ENCODE measurements at regions not wholly inside any gene's neighbourhood (a gene's known extent, or its start where the extent isn't known, plus 50 kb on each side); places are given as distances from the start of the nearest gene placed in this dataset.
"Not testable (repeated sequence)": the region's sequence is repeated elsewhere in the genome, so short reads cannot be mapped to it uniquely, and the experiment has no call there.

GRCh38 chr14:89565607-89566006 is 148.6 kb upstream of the FOXN3 start:
- DNase-seq (ENCODE audit: low spot score): no peak

GRCh38 chr14:89564989-89565388 is 148.0 kb upstream of the FOXN3 start:
- DNase-seq (ENCODE audit: low spot score): no peak

GRCh38 chr14:89564286-89564957 is 147.4 kb upstream of the FOXN3 start:
- DNase-seq (ENCODE audit: low spot score): no peak

DNA sequence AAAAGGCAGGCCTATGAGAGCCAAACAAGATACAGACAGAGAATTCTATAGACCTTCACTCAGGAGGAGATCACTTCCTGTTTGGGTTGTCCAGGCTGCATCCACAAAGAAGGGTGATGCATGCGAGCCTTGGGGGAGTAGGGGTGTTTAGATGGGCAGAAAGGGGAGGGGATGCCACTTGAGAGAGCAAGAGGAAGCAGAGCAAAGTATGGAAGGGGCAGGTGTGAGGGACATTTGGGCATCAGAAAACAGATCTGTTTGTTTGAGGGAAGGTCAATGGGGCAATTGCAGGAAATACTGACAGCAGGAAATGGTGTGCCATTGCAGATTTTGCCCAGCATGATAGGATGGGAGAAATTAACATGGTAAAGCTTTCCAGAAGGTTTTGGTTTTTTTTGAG is 146.4 kb upstream of the FOXN3 start:
- no peak for DNase-seq (ENCODE audit: low spot score)

DNA sequence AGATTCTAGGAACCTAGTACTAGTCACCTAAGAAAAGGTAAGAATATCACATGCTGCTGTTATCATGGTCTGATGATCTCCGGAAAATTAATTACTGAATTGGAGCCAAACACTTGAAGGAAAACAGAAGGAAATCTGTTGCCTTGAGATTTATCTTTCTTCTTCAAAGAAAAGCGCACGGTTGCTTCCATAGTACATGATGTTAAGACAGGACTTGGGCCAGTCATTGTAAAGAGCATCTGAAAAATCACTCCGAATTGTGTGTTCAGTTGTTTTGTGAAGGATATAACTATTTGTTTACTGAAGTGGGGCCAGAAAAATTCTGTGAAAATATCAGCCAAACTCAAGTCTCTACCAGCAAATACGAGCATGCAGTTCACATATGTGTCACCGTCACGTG is 134.9 kb upstream of the FOXN3 start:
- DNase-seq (ENCODE audit: low spot score): no peak

DNA sequence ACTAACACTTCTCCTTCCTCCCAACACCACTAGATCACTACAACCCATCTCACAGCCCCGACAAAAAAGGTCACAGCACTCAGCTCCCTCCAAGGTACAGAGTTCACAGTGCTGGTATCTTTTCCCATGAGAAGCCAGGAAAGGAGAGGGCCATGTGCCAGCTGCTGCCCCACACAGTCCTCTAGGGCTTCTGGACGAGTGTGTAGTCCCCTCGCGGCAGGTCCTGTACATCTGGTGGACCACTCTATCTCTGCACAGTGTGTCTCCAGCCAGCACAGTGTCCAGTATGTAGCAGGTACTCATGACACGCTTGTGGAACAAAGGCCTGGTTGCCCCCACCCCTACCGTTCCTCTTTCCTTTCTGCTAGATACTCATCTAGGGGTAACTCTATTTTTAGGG is 134.4 kb upstream of the FOXN3 start:
- DNase-seq (ENCODE audit: low spot score): no peak

DNA sequence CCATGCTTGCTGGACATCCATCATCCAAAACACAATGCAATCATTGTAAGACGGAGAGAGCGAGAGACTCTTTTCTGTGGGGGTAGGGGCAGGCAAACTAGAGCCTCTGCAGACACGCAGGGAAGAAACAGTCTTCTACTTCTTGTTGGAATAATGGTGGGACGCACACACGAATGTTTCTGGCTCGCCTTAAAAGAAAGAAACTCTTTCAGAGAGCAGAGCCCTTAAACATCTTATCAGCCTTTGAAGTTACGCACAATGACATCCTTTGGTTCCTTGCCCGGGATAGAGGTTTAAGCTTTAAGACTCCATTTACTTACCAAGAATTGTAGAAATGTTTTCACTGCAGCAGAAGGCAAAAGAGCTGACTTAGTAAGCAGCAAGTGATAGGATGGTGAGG is 133.8 kb upstream of the FOXN3 start:
- DNase-seq (ENCODE audit: low spot score): no peak

DNA sequence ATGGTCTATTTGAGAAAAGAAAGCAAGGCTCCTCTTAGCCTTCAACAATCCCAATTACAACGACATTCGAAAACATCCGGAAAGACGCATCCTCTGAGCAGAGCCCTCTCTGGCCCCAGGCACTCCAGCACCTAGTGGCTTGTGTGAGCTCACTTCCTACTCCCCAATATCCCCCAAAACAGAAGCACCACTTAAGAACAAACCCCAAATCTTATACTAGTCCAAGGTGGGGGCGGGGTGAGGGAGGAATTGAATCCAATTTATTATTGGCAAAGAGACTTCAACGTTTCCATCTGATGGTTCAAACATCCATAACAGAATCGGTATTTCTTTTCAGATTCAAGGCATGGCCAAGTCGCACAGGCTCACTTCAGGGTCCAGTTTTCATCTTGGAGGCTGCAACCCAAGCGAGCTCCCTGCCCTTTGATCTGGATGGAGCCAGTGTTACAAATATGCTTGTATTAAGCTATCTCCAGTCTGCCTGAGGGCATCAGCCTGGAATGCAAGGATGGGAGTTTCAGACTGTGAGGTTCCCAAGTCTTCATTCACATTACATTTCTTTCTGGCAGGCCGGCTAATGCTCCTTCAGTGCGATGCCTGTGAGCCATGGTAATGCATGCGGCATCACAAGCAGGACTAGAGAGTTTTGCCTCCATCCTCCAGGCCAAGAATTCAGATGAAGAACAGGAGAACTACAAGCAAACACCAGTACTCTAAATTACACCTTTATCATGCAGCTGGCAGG is 132.5 kb upstream of the FOXN3 start:
- no peak for DNase-seq (ENCODE audit: low spot score)

DNA sequence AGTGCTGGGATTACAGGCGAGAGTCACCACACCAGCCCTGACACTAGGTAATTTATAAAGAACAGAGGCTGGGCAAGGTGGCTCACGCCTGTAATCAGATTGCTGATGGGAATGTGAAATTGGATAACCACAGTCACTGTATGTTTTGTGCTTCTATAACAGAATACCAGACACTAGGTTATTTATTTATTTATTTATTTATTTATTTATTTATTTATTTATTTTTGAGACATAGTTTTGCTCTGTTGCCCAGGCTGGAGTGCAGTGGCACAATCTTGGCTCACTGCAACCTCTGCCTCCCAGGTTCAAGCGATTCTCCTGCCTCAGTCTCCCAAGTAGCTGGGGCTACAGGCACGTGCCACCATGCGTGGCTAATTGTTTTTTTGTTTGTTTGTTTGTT is 130.0 kb upstream of the FOXN3 start:
- not testable (repeated sequence) for DNase-seq (ENCODE audit: low spot score)

DNA sequence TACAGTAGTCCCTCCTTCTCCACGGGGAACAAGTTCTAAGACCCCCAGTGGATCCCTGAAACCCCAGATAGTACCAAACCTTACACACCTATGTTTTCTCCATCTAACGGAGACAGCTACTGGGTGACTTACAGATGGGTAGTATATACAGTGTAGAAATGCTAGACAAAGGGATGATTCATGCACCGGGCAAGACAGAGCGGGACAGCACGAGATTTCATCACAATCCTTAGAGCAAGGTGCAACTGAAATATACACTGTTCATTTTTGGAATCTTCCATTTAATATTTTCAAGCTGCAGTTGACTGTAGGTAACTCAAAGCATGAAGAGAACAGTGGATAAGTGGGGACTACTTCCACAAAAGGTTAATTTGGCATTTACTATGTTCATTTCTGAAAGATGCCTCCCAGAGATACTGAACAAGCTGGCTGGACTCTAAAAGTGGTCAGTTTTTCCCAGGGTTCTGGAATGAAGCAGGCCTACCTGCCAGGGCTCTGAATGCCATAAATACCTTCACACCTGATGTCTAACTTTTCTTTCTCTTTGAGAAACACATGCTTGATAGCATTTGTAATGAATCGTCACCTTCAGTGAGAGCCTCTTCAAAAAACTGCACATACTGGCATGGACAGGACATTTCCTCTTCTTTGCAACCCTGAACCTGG is 127.7 kb upstream of the FOXN3 start:
- no peak for DNase-seq (ENCODE audit: low spot score)

DNA sequence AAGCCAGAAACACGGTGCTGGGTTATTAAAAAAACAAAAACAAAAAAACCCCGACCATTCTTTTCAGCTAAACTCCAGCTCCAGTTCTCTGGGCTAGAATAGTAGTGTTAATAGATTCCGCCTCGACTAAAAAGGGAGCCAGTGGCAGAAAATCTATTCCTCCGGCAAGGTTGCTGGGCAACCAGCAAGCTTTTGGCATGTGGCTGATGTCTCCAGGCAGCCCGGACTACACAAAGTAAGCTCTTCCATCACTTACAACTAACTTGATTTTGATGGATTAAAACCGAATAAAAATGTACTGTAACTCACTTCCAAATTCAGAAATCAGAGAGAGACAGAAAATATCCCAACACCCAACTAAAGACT is 126.4 kb upstream of the FOXN3 start:
- DNase-seq (ENCODE audit: low spot score): no peak

DNA sequence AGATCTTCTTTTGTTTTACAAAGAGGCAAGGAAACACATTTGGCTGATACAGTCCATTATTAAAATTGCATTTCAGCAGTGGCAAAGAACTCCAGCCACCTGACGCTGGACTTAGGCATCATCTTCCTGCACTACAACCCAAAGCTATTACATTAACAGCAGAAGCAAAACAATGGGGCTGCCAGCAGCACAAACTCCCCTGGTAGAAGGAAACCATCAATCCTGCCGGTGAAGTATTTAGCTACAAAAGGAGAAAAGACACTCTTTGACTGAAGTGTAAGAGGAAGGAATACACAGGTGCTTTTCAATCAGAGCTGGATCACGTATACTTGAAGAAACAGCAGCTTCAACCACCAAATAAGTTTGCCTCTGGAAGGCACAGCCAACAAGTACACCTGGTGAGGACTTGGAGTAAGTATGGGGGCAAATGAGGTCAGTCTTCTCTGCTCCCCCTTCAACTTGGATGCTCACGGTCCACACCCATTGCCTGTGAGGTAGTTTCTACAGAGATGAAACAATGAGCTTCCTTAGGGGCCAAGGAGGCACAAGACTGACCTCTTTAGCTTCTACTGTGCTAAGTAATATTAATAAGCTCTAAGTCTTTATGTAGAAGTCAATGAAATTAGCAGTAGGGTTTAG is 125.9 kb upstream of the FOXN3 start:
- no peak for DNase-seq (ENCODE audit: low spot score)

DNA sequence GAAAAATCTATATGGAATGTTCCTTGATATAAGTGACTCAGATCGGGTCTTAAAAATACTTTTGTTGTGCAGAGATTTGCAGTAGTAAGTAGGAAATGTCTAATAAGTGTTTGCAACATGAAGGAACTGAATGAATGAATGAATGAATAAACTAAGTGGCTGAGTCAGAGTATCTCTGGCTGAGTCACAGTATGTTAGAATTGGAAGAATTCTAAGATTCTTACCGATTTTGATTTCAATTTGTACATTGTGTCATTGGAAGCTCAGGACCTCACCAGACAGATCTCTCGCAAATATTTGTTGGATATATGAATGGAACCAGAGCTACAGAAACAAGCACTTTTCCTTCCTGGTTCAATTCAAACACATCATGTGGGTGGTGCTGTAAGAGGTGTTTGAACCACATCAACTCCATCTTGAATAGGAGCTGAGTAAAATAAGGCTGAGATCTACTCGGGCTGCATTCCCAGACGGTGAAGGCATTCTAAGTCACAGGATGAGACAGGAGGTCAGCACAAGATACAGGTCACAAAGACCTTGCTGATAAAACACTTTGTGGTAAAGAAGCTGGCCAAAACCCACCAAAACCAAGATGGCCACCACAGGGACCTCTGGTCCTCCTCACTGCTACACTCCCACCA is 123.9 kb upstream of the FOXN3 start:
- no peak for DNase-seq (ENCODE audit: low spot score)

DNA sequence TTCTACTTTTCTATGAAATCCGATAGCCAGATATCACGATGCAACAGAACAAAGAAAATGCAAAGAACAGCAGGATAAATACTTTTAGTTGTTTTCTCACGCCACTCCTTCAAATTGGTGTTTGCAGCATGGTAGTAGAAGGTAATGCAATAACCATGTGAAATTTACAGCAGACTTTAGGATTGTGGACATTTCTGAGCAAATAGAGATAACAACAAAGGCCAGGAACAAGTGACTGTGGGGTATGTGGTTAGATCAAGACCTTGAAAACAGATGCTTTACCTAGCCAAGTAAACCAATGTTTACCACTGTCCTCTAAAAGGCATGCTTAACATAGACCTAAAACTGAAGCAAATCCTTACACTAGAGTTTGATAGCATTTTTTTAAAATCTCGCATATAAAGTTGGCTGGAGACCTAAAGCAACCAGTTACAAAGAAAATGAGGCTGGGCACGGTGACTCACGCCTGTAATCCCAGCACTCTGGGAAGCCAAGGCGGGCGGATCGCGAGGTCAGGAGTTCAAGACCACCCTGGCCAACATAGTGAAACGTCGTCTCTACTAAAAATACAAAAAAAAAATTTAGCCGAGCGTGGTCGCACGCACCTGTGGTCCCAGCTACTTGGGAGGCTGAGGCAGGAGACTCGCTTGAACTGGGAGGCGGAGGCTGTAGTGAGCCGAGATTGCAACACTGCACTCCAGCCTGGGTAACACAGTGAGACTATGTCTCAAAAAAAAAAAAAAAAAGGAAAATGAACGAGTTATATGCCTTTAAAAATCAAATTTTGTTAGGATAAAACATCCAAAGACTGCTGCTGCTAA is 123.2 kb upstream of the FOXN3 start:
- DNase-seq (ENCODE audit: low spot score): no peak

DNA sequence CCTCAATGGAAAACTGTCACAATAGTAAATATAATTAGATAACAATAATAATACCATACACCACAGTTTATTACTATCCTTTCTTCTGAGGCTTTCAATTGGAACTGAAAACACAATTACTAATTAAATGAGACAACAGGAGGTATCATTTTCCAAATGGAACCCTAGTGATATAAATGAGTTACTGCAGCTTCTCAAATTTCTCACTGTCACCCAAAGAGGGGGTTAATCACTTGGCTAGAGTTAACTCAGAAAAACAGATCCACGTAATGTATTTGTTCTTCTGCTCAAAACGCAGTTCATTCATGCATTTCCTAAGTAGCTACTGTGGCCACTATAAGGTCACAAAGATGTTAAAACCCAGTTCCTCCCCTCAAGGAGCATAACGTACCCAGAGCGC is 120.9 kb upstream of the FOXN3 start:
- DNase-seq (ENCODE audit: low spot score): no peak

DNA sequence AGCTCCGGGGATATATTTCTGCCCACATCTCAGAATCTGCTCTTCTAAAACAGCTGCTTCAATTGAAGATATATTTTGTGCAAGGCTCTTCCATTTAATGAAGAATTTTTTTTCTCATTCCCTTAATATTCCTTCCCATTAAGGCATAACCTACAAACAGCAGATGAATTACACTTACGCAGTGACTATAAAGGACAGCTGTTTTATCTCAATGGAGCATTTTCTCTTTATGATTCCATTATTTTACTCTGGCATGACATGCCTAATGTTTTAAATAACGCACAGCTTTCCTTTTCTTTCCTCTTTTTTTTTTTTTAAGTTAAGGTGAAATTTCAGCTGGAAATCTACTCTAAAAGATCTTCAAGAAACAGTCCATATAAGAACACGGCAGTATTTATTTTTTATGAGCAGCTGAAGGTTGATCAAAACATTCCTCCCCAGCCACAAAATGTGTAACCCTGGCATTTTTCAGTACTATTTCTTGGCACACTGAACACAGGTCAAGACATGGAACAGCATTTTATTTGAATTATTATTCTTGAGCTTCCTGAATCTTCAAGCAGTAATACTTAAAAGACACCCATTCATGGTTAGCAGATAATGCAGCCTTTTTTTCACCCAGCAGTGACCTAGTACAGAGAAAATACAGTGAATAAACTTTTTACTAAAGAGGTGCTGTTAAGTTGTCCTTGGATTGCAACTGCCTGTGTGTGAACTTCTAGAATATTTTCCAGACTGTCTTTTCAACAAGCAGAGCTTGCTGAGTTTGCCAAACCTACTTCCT is 118.1 kb upstream of the FOXN3 start:
- DNase-seq (ENCODE audit: low spot score): no peak

GRCh38 chr14:89533766-89534165 is 116.7 kb upstream of the FOXN3 start:
- DNase-seq (ENCODE audit: low spot score): no peak

DNA sequence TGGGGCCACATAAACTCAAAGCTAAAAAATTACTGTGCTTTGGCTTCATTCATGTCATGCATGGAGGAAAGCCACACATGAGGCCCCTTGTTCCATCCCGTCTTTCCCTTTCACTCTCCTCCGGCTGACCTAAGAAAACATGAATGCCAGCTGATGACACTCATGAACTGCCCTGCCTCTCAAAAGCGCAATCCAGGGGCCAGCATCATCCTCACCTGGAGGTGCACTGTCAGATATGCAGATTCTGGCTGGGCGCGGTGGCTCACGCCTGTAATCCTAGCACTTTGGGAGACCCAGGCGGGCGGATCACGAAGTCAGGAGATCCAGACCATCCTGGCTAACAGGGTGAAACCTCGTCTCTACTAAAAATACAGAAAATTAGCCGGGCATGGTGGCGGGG is 116.1 kb upstream of the FOXN3 start:
- no peak for DNase-seq (ENCODE audit: low spot score)

- no peak for DNase-seq (ENCODE audit: low spot score)
Measured at GRCh38 chr14:89531661-89532335, 114.8 kb upstream of the FOXN3 start.

DNA sequence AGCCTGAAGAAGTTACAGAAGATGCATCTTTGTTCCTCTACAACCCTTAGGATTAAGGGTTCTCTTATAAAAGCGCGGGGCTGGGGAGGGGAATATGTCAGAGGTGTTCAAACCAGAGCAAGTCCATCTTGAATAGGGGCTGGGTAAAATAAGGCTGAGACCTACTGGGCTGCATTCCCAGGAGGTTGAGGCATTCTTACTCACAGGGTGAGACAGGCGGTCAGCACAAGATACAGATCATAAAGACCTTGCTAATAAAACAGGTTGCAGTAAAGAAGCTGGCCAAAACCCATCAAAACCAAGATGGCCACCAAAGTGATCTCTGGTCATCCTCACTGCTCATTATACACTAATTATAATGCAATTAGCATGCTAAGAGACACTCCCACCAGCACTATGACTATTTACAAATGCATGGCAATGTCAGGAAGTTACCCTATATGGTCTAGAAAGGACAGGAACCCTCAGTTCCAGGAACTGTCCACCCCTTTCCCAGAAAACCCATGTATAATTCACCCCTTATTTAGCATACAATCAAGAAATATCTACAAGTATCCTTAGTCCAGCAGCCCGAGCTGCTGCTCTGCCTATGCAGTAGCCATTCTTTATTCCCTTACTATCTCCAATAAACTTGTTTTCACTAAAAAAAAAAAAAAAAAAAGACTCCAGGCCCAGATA is 108.1 kb upstream of the FOXN3 start:
- DNase-seq (ENCODE audit: low spot score): no peak
